GM23248 (cell line): ENCODE measurements at regions not wholly inside any gene's neighbourhood (a gene's known extent, or its start where the extent isn't known, plus 50 kb on each side); places are given as distances from the start of the nearest gene placed in this dataset.

Experiments
- DNase-seq: peaks from one replicate; pipeline ENCODE4 v3.0.0-alpha.2; 2015
- H2AFZ ChIP-seq: fragments of 200-600 bp; sonication (generic); 2 replicates; pipeline ENCODE4 v1.6.1; 2016; ENCODE audit warnings: antibody characterized with exemption
- H3F3A ChIP-seq: fragments of 200-600 bp; sonication (generic); 2 replicates; pipeline ENCODE4 v1.6.1; 2016; ENCODE audit warnings: mild to moderate bottlenecking, antibody characterized with exemption, mixed run types; ENCODE audit not compliant: insufficient read depth
- H3K27ac ChIP-seq: fragments of 200-600 bp; sonication (generic); 2 replicates; pipeline ENCODE4 v1.5.1; 2016; ENCODE audit warnings: mild to moderate bottlenecking
- H3K27me3 ChIP-seq: fragments of 200-600 bp; sonication (generic); replicated peaks from 2 replicates; pipeline ENCODE4 v1.6.1; 2016; ENCODE audit warnings: mild to moderate bottlenecking; ENCODE audit not compliant: insufficient read depth
- H3K36me3 ChIP-seq: fragments of 200-600 bp; sonication (generic); 2 replicates; pipeline ENCODE4 v1.6.1; 2016; ENCODE audit warnings: low read depth, mild to moderate bottlenecking
- H3K4me1 ChIP-seq: fragments of 200-600 bp; sonication (generic); 2 replicates; pipeline ENCODE4 v1.6.1; 2016; ENCODE audit warnings: mild to moderate bottlenecking; ENCODE audit not compliant: insufficient read depth
- H3K4me2 ChIP-seq: fragments of 200-600 bp; sonication (generic); one replicate; pipeline ENCODE4 v1.6.1; 2016; ENCODE audit warnings: mild to moderate bottlenecking; ENCODE audit not compliant: unreplicated experiment
- H3K4me3 ChIP-seq: fragments of 200-600 bp; sonication (generic); 2 replicates; pipeline ENCODE4 v1.5.1; 2016; ENCODE audit warnings: mild to moderate bottlenecking
- H3K79me2 ChIP-seq: fragments of 200-600 bp; sonication (generic); 2 replicates; pipeline ENCODE4 v1.6.1; 2016; ENCODE audit warnings: mild to moderate bottlenecking; ENCODE audit not compliant: insufficient read depth
- H3K9ac ChIP-seq: fragments of 200-600 bp; sonication (generic); 2 replicates; pipeline ENCODE4 v1.6.1; 2016; ENCODE audit warnings: mild to moderate bottlenecking
- H3K9me2 ChIP-seq: fragments of 200-600 bp; sonication (generic); 2 replicates; pipeline ENCODE4 v1.6.1; 2016; ENCODE audit warnings: mixed run types, mild to moderate bottlenecking, moderate library complexity; ENCODE audit not compliant: insufficient read depth
- H3K9me3 ChIP-seq: fragments of 200-600 bp; sonication (generic); one replicate; pipeline ENCODE4 v1.6.1; 2017; ENCODE audit warnings: low read depth
- H4K20me1 ChIP-seq: fragments of 200-600 bp; sonication (generic); 2 replicates; pipeline ENCODE4 v1.6.0; 2016; ENCODE audit not compliant: insufficient read depth
- EZH2 ChIP-seq: fragments of 200-600 bp; sonication (generic); IDR thresholded peaks from 2 replicates; pipeline ENCODE4 v1.6.1; 2018; ENCODE audit warnings: antibody characterized with exemption, mild to moderate bottlenecking; ENCODE audit not compliant: insufficient read depth, poor library complexity, severe bottlenecking
- EZH2phosphoT487 ChIP-seq: fragments of 200-600 bp; sonication (generic); IDR thresholded peaks from 2 replicates; pipeline ENCODE4 v1.6.1; 2018; ENCODE audit warnings: antibody characterized with exemption, moderate library complexity, mild to moderate bottlenecking, low read depth; ENCODE audit not compliant: insufficient read depth
- WGBS, 2 experiments: methylation state at CpG; one replicate each; pipeline ENCODE4 v1.1.6; 2015 to 2017; ENCODE audit warnings: low lambda C conversion rate in 2 of 2, low coverage in 1 of 2; ENCODE audit errors: missing lambda C conversion rate in 2 of 2; 5-methylcytosine and 5-hydroxymethylcytosine counted together
- in situ Hi-C: fragments of 300-500 bp; cut with MboI; formaldehyde crosslinking; loops from 2 replicates; pipeline ENCODE4 v1.15.0; 2020

- TF ChIP-seq EZH2 = no peak
- no peak for TF ChIP-seq EZH2phosphoT487
- Histone ChIP-seq H3K4me3 (no peak overlapping the region), H3K79me2 (no peaks in the 10 kb centered on the region), H3K4me2 (no peak overlapping the region), H3K27ac (no peak overlapping the region), H3F3A (no peaks in the 10 kb centered on the region), H3K4me1 (no peaks in the 10 kb centered on the region), H3K9me3 (no peaks in the 10 kb centered on the region), H3K36me3 (no peaks in the 10 kb centered on the region), H2AFZ (no peak overlapping the region), H4K20me1 (no peaks in the 10 kb centered on the region), H3K9me2 (no peaks in the 10 kb centered on the region), H3K27me3 (no peaks in the 10 kb centered on the region), H3K9ac (no peak overlapping the region)
- DNase-seq = no peak
- in situ Hi-C loops = no loop called here
- WGBS, 2 experiments = 7 to 8% methylated on average over 8 of the region's 8 CpGs
Measured at GRCh38 chr10:2294739-2295138, 557.4 kb upstream of the ADARB2 start.

DNA sequence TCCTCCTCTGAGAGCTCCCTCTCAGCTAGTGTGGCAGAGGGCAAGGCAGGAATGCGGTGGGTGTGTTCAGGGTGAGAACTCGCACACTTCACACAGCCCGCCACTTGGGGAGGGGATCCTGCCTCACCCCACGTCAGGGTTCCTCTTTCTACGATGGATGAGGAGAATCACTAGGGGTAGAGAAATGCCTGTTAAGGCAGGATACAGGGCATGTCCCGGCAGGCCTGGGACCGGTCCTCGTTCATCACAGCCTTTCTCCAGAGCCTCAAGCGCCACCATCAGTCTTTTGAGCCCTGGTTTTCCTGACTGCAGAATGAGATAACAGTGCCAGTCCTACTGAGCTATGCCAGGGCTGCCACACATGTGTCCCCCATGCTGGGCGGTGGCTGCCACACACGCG is 546.7 kb upstream of the ADARB2 start:
- no peaks in the 10 kb centered on the region for H3K79me2 ChIP-seq
- no peak for TF ChIP-seq EZH2phosphoT487
- no peaks in the 10 kb centered on the region for H3F3A ChIP-seq
- no peak overlapping the region for H3K9ac ChIP-seq
- DNase-seq = no peak
- no peaks in the 10 kb centered on the region for H3K9me3 ChIP-seq
- WGBS, 2 experiments = 21 to 29% methylated on average over 12 of the region's 12 CpGs
- H3K9me2 ChIP-seq = no peaks in the 10 kb centered on the region
- no peaks in the 10 kb centered on the region for H3K36me3 ChIP-seq
- H3K4me2 ChIP-seq = no peak overlapping the region
- H3K27ac ChIP-seq = no peak overlapping the region
- no peaks in the 10 kb centered on the region for H4K20me1 ChIP-seq
- no peak overlapping the region for H3K4me3 ChIP-seq
- no peaks in the 10 kb centered on the region for H3K4me1 ChIP-seq
- H3K27me3 ChIP-seq = no peaks in the 10 kb centered on the region
- H2AFZ ChIP-seq = no peak overlapping the region
- in situ Hi-C loops = no loop called here

GRCh38 chr10:2282202-2282601 is 544.9 kb upstream of the ADARB2 start:
- Histone ChIP-seq H3K4me2 (no peak overlapping the region), H3K4me3 (no peak overlapping the region), H3K27ac (no peak overlapping the region), H3K9me3 (no peaks in the 10 kb centered on the region), H2AFZ (no peak overlapping the region), H3K4me1 (no peaks in the 10 kb centered on the region), H3K79me2 (no peaks in the 10 kb centered on the region), H4K20me1 (no peaks in the 10 kb centered on the region), H3F3A (no peaks in the 10 kb centered on the region), H3K36me3 (no peaks in the 10 kb centered on the region), H3K27me3 (no peaks in the 10 kb centered on the region), H3K9ac (no peak overlapping the region), H3K9me2 (no peaks in the 10 kb centered on the region)
- in situ Hi-C loops = no loop called here
- TF ChIP-seq EZH2 (no peak), EZH2phosphoT487 (no peak)
- 10 to 13% methylated on average over 7 of the region's 7 CpGs for WGBS, 2 experiments
- no peak for DNase-seq

DNA sequence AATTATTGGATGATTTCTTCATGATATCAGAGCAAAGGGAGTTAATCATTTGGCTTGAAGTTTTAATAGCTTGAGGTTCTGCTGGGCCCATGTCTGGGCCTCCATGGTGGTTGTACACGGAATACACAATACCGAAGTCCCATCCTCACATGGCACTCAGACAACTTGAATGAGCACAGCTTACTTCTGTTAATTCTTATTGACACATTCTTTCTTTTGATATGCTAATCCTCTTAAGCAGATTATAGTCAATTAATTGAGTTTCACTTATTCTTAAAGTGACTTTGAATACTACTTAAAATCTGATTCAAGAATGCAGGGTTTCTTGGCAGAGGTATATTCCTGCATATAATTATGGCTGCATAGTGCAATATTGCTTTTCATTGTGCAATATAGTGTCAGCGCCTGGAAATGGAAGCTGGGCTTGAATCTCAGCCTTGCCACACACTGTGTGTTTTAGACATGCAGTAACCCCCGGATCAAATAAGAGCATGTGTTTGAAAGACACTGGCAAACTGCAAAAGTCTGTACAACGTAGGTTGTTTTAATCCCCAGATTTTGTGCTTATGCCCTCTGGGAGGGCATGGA is 543.5 kb upstream of the ADARB2 start:
- Histone ChIP-seq H3K4me3 (no peak overlapping the region), H3K9ac (no peak overlapping the region), H3K4me1 (no peaks in the 10 kb centered on the region), H2AFZ (no peak overlapping the region), H4K20me1 (no peaks in the 10 kb centered on the region), H3K79me2 (no peaks in the 10 kb centered on the region), H3K27ac (no peak overlapping the region), H3K9me2 (no peaks in the 10 kb centered on the region), H3K9me3 (no peaks in the 10 kb centered on the region), H3K36me3 (no peaks in the 10 kb centered on the region), H3F3A (no peaks in the 10 kb centered on the region), H3K27me3 (no peaks in the 10 kb centered on the region), H3K4me2 (no peak overlapping the region)
- TF ChIP-seq EZH2phosphoT487 (no peak), EZH2 (no peak)
- DNase-seq = no peak
- in situ Hi-C loops = no loop called here
- 2 to 7% methylated on average over 5 of the region's 5 CpGs for WGBS, 2 experiments

- no peak overlapping the region for H2AFZ ChIP-seq
- no peak for TF ChIP-seq EZH2
- TF ChIP-seq EZH2phosphoT487 = no peak
- no peaks in the 10 kb centered on the region for H4K20me1 ChIP-seq
- H3F3A ChIP-seq = no peaks in the 10 kb centered on the region
- H3K9ac ChIP-seq = no peak overlapping the region
- no peak overlapping the region for H3K4me2 ChIP-seq
- no peaks in the 10 kb centered on the region for H3K9me3 ChIP-seq
- H3K27ac ChIP-seq = no peak overlapping the region
- no peak for DNase-seq
- 14 to 33% methylated on average over 4 of the region's 4 CpGs for WGBS, 2 experiments
- in situ Hi-C loops = no loop called here
- H3K27me3 ChIP-seq = no peaks in the 10 kb centered on the region
- no peak overlapping the region for H3K4me3 ChIP-seq
- no peaks in the 10 kb centered on the region for H3K79me2 ChIP-seq
- H3K9me2 ChIP-seq = no peaks in the 10 kb centered on the region
- H3K36me3 ChIP-seq = no peaks in the 10 kb centered on the region
- no peaks in the 10 kb centered on the region for H3K4me1 ChIP-seq
Measured at GRCh38 chr10:2279711-2280110, 542.4 kb upstream of the ADARB2 start.
